ENCODE measurements at regions not wholly inside any gene's neighbourhood (a gene's known extent, or its start where the extent isn't known, plus 50 kb on each side); places are given as distances from the start of the nearest gene placed in this dataset.

- TF ChIP-seq CTCF (conservative IDR thresholded peaks at IDR 0.05; ENCODE audit: low read depth in 2 of 2) (no peak), EZH2 (IDR thresholded peaks at IDR 0.05; ENCODE audit: low read depth, unreplicated experiment) (no peak), ETS1 (IDR thresholded peaks at IDR 0.05) (no peak), EZH2phosphoT487 (IDR thresholded peaks at IDR 0.05; ENCODE audit: unreplicated experiment) (no peak), ZNF114 (CRISPR knock-in tag; IDR thresholded peaks at IDR 0.05) (no peak), POLR2AphosphoS5 (IDR thresholded peaks at IDR 0.05; ENCODE audit: low read depth) (no peak), ZNF331 (CRISPR knock-in tag; IDR thresholded peaks at IDR 0.05; ENCODE audit: low read depth) (no peak), JUNB (IDR thresholded peaks at IDR 0.05; ENCODE audit: unreplicated experiment) (no peak)
Observed at GRCh38 chr4:27685947-27686346, 825.3 kb downstream of the STIM2 start.
